ENCODE measurements at regions not wholly inside any gene's neighbourhood (a gene's known extent, or its start where the extent isn't known, plus 50 kb on each side); places are given as distances from the start of the nearest gene placed in this dataset.

DNA sequence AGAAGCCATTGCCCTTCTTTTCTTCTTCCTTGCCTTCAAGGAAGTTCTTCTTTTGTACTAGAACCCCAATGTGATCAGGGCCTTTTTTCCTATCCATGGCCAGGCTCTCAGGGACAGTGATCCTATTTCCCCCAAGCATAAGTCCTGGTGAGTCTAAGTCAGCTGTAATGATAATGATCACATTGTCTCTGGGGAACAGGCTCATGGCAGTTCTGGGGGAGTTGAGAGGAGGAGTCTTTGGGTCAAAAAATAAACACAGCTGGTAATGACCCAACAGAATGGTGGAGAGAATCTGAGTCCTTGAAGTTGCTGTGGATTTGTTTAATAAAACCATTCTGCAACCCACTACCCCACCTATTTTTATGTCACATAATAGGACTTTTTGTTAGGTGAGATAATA is 96.6 kb downstream of the SOCS6 start:
- TF ChIP-seq GATA2 (IDR thresholded peaks at IDR 0.05; ENCODE audit: low read depth, low read length) (no peak), GATA3 (IDR thresholded peaks at IDR 0.05; ENCODE audit: low read depth, low read length) (no peak)
